Cardiac fibroblast (primary cell): ENCODE measurements at regions not wholly inside any gene's neighbourhood (a gene's known extent, or its start where the extent isn't known, plus 50 kb on each side); places are given as distances from the start of the nearest gene placed in this dataset.
A peak's percentile ranks its signal among the peaks of the same experiment; 100 is the strongest.
"Not testable (repeated sequence)": the region's sequence is repeated elsewhere in the genome, so short reads cannot be mapped to it uniquely, and the experiment has no call there.

Experiments used
- DNase-seq, 2 donors: peaks; one replicate each; pipeline versions ENCODE4 v3.0.0 to v3.0.0-alpha.2; 2010; ENCODE audit warnings: low read depth in 2 of 2
- H3K4me3 ChIP-seq, 2 donors: replicated peaks in 1 of 2; 1 replicate in 1 of 2; 2 replicates in 1 of 2; pipeline ENCODE4 v1.5.1; 2011; ENCODE audit warnings: low read depth in 2 of 2, low read length in 2 of 2, mild to moderate bottlenecking in 2 of 2, moderate library complexity in 1 of 2
- TF ChIP-seq, protein P1 (sequence below): IDR thresholded peaks from one replicate; pipeline ENCODE4 v1.5.1; 2011; ENCODE audit warnings: low read depth, mild to moderate bottlenecking, low read length, inconsistent platforms

DNA sequence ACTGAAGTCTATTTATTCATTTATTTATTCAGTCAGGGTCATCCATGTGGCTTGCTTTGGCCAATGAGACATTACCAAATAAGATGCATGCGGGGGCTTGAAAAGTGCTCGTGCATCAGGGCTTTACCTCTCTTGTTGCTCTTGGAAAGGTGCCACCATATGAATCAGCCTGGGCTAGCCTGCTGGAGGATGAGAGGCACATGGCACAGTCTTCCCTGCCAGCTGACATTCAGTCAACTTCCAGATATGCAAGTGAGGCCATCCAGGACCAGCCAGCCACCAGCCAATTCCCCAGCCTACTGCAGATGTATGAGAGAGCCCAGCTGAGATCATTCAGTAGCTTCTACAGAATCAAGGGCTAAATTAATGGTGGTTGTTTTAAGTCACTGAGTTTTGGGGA lies 105.2 kb upstream of the RPH3A start:
- TF ChIP-seq, protein P1, sequence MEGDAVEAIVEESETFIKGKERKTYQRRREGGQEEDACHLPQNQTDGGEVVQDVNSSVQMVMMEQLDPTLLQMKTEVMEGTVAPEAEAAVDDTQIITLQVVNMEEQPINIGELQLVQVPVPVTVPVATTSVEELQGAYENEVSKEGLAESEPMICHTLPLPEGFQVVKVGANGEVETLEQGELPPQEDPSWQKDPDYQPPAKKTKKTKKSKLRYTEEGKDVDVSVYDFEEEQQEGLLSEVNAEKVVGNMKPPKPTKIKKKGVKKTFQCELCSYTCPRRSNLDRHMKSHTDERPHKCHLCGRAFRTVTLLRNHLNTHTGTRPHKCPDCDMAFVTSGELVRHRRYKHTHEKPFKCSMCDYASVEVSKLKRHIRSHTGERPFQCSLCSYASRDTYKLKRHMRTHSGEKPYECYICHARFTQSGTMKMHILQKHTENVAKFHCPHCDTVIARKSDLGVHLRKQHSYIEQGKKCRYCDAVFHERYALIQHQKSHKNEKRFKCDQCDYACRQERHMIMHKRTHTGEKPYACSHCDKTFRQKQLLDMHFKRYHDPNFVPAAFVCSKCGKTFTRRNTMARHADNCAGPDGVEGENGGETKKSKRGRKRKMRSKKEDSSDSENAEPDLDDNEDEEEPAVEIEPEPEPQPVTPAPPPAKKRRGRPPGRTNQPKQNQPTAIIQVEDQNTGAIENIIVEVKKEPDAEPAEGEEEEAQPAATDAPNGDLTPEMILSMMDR, result no peak
- peak in 1 of 2 donors; percentile 30 for DNase-seq

DNA sequence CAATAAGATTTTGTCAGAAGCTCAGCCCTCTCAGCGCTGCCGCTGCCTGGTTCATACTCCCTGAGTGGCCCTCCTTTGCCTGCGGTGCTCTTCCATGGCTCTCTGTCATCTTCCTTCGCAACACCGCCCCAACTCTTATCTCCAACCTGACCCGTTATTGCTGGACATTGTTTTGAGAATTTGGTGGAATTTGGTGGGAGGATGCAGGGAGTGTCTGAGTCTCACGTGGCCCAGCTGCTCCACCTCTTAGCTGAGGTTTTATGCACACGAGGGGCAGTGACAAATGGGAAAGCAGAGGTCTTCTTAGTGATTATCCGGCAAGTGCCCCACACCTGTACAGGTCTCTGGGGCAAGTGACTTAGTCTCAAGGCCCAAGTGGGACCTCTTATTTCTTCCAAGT lies 97.5 kb upstream of the RPH3A start:
- H3K4me3 ChIP-seq, result no peak overlapping the region
- TF ChIP-seq, protein P1, result no peak
- DNase-seq, result no peak

More for the DNA sequence above, 105.2 kb upstream of the RPH3A start:
- H3K4me3 ChIP-seq, result no peak overlapping the region

DNA sequence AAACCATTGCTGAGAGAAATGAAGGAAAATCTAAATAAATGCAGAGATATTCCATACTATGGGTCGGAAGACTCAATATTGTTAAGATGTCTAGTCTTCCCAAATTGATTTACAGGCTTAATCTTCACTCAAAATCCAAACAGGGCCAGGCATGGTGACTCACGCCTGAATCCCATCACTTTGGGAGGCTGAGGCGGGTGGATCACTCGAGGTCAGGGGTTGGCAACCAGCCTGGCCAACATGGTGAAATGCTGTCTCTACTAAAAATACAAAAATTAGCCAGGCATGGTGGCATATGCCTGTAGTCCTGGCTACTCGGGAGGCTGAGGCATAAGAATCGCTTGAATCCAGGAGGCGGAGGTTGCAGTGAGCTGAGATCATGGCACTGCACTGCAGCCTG lies 94.1 kb upstream of the RPH3A start:
- DNase-seq, result not testable (repeated sequence)

DNA sequence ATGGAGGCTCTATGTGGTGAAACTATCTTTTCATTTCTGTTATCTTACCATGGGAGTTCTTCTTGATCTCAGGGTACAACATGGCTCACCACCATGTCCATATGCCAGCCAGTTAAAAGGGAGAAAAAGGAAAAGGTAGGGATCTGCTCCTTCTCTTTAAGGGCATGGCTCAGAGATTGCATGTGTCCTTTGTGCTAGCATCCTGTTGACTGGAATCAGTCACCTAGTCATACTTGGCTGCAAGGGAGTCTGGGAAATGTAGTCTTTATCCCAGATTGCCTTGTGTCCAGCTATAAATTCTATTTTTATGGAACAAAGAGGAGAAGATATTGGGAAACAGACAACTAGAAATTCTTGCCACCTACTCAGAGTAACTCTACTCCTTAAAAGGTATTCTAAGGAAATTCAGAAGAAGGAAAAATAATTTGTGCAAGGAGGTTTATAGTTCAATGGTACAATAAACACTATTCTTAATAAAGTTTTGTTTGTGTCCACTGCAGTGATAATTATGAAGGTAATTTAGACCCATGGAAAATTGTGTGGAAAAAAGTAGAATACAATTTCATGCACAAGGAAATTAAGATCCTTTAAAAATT lies 86.4 kb upstream of the RPH3A start:
- no peak overlapping the region for H3K4me3 ChIP-seq
- TF ChIP-seq, protein P1, result no peak
- peak in 1 of 2 donors; percentile 4 for DNase-seq

More for the DNA sequence above, 94.1 kb upstream of the RPH3A start:
- not testable (repeated sequence) for H3K4me3 ChIP-seq

DNA sequence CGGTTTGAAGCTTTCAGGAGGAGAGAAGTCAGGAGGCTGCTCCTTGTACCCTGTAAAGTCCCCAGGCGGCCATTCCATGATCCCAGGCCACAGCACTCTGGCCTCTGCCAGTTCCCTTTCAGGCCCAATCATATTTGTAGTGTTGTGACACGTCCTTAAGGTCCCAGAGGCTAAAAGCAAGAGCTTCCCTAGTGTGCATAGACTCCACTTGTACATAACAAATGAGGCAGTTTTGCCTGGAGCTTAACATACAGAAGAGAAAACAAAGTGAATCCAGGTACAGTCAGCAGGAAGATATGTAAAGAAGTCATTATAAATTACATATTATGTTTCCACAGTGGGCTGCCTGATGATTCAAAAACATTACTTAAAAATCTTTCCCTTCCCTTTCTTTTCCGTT lies 81.1 kb upstream of the RPH3A start:
- TF ChIP-seq, protein P1, result no peak
- no peak overlapping the region for H3K4me3 ChIP-seq
- no peak for DNase-seq

DNA sequence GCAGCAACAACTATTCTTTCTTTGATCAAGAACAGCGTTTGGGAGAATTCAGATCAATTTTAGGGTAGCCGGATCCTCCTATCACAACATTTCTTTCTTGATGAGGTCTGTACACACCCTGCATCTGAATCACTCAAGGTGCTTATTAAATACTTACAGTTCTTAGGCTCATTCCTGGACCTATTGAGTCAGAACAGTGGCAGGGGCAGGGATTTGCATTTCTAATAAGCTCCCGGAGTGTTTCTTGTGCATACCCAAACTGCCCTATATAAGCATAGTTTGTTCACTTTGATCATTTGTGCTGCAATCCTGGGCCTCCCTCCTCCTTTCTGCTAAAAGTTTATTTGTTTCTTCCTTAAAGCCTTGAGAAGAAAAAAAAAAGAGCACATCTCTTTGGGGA lies 80.5 kb upstream of the RPH3A start:
- no peak for DNase-seq
- TF ChIP-seq, protein P1, result no peak
- no peak overlapping the region for H3K4me3 ChIP-seq

DNA sequence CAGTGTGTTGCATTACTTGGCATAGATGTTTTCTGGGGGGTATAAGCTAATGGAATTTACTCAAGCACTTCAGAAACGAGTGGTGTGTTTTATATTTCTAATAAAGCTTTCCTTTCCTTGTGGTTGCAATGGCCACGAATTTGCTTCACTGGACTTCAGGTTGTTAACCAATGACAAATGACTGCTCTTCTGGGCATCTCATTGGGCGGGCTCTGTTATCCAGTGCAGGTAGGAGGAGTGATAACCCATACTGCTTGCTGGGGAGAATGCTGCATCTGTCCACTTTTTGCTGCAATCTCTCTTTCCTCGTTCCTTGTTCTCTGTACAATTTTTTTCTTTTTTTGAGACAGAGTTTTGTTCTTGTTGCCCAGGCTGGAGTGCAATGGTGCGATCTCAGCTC lies 80.0 kb upstream of the RPH3A start:
- TF ChIP-seq, protein P1, result no peak
- DNase-seq, result no peak
- no peak overlapping the region for H3K4me3 ChIP-seq

DNA sequence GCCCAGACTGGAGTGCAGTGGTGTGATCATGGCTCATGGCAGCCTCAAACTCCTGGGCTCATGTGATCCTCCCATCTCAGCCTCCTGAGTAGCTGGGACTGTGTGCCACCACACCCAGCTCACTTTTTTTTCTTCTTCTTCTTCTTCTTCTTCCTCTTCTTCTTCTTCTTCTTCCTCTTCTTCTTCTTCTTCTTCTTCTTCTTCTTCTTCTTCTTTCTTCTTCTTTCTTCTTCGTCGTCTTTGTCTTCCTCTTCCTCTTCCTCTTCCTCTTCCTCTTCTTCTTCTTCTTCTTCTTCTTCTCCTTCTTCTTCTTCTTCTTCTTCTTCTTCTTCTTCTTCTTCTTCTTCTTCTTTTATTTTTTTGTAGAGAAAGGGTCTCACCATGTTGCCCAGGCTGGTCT lies 78.8 kb upstream of the RPH3A start:
- not testable (repeated sequence) for DNase-seq, H3K4me3 ChIP-seq
